Myocyte (in vitro differentiated cells): ENCODE measurements at regions not wholly inside any gene's neighbourhood (a gene's known extent, or its start where the extent isn't known, plus 50 kb on each side); places are given as distances from the start of the nearest gene placed in this dataset.
"Not testable (repeated sequence)": the region's sequence is repeated elsewhere in the genome, so short reads cannot be mapped to it uniquely, and the experiment has no call there.

ENCODE experiments used
- DNase-seq: peaks from one replicate; pipeline ENCODE4 v3.0.0-alpha.2; 2012; ENCODE audit warnings: low read depth

DNA sequence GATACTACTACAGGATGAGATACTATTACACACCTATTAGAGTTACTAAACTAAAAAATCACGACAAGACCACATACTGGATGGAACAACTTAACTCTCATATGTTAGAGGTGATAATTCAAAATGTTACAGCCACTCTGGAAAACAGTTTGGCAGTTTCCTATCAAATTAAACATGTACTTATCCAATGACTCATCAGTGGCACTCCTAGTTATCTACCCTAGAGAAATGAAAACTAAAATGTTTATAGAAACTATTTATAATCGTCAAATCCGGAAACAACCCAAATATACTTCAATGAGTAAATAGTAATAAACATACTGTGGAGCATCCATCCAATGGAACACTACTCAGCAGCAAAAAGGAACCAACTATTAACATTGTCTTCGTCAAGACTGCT is 137.0 kb upstream of the RBBP8 start:
- DNase-seq, result no peak

DNA sequence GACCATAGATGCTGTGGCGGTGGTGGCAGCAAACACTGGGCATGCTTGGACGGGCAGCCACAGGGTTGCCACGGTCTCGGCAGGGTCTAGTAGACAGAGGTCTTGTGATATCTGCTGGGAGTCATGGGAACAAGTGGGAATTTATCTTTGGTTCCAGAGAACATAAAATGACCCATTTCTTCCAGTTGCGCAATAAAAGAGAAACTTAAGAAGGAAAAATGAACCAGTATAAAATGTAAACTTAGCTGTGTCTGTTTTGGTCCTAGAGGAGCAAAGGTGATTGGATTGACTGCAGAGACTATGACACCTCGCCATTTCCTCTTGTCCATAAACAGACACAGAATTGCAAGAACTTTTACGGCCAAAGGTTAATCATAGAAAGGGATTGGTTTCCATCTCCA is 132.6 kb upstream of the RBBP8 start:
- no peak for DNase-seq

DNA sequence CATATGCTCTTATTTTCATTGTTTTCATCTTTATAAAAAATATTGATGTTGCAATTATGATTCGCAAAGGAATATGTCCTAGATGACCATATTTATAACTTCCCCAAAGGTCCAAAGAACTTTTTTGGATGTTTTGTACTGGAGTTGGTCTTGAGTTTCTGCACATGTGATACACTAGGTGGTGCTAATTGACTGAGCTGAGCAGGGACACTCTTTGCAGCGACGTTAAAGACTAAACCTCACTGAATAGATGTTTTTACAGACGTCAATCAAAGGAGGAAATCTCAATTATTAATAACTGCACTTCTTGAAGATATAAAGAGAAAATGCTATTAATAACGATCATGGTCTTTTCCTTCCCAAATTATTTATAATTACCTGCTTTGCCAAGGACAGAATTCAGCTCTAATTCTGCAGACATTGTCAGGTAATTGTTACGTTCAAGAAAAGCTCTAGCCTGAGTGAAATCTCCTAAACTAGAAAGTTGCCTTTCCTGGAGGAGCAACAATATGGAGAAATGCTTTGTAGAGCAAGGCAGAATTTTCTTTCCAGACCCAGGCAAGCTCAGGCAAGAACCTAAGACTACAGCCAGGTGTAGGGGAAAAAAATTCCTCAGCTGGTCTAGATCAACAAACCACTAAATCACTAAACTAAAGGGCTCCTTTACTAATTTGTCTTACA is 119.3 kb upstream of the RBBP8 start:
- DNase-seq, result peak; percentile 13

DNA sequence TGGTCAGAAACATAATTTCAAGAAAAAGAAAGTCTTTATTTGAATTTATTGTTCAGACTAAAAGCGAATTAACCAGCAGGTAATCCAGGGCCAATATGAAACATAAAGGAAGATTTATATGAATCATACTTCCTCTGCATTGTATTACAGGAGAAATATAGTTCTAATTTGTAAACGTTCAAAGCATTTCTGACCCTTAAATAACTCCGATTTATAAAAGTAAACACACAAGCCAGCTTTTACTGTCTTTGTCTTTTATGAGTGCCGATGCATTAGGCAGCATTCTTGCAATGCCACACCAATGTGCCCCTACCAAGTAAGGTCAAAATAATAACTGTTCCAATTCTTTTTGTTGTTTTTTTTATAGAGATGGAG is 118.8 kb upstream of the RBBP8 start:
- no peak for DNase-seq

DNA sequence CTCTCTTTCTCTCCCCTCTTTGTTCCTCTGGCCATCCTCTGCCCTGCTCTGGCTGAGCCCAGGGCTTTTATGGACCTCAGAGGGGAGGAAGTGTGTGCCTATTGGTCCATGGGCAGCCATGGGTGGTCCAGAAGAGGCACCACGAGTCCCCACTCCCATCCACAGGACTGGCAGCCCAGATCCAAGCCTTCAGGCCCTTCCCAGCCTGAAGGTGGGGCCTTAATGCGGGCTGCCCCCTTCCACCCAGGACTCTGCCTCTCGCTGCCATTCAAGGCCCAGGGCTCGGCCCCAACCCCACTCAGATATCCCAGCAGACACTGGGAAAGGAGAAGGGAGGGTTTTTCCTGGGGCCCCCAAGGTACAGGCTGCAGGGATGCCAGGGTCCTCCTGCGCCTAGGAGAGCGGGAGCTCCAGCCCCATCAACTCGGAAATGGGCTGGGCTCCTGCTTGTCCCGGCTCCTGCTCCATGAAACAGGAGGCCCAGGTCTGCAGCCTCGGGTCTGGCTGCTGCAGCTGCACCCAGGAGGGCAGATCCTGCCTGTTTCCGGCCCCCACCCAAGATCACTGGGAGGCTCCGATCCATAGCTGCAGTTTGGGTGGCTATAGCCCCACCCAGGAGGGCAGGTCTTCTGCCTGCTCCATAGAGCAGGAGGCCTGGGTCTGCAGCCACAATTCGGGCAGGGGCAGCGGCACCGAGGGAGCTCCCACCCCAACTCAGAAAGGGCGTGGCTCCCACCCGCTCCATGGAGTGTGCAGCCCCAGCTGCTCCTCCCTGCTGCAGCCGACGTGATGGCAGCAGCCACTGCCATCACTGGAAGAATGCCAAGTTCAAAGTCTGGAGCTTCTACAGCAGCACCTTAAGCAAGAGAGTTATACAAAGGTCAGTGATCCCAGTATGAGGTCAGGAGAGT is 116.6 kb upstream of the RBBP8 start:
- DNase-seq, result no peak

DNA sequence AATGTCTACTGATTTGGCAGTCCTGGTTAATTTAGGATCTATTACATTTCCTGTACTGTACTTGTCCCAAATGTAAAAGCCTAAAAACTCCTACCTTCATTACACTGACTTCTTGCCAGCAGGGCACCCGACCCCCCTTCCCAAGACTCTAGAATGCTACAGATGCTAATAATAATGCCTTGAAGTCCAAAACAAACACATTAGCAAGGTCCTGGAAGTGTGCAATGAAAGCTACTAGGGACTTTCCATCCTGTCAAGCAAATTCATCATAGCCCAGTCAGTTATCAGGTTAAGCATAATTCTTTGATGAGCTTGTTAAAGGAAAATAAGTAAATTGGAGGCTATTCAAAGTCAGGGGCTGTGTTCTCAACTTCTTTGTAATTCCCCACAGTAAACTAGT is 115.3 kb upstream of the RBBP8 start:
- DNase-seq, result no peak

DNA sequence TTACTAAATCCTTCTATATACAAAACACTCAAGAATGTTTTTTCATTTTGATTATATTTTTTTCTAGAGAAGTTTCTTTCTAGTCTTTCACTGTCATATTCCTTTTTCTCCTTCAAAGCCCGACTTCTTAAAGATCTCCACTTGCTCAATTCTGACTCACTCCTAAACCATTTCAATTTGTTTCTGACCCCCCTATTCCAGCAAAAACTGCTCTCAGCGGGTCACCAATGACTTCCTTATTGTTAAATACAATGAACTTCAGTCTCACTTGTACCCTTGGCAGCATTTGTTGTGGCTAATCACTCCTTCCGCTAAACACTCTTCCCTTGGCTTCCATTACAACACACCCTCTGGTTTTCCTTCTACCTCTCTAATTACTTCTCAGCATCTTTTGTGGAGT is 111.1 kb upstream of the RBBP8 start:
- no peak for DNase-seq

DNA sequence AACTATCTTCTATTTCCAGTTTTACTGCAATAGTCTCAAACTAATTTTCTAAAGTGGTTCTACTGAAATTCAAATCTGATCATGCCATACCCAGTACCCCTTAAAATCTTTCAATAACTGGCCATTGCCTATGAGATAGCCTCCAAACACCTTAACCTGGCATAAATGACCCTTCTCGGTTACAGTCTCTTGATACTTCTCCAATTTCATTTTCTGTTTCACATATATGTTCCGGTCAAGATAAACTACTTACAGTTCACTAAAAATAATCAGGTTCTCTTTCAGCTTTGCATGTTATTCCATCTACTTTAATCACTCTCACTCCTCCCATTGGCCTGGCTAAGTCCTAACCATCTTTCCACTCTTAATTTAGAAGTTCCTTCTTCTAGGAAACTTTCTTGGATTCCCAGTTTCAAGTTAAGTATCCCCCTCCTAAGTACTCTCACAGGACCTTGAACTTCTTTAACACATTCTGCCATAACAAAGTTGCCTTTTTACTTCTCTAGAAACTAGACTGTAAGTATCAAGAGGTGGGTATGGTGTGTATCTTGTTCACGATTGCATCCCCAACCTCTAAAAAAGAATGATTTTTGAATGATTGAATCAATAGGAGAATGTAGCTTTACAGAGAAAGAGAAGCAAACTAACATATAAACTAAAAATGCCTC is 110.2 kb upstream of the RBBP8 start:
- no peak for DNase-seq

DNA sequence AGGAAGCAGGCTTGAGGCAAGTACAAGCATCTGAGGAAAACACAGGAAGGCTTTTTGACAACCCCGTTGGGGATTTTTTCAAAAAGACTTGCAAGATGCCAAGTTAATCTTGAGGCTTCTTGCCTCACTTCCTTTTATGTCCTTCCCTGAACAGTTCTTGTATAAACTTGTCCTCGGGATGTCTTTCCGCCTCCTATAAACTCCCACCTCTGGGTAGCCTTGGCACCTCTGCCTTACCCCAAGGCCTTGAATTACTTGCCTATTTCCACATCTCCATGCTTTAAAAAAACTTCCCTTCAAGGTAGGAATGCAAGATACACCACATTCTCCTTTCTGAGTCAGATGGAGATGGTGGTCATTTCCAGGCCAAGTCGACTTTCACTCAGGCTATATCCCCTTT is 106.4 kb upstream of the RBBP8 start:
- no peak for DNase-seq

DNA sequence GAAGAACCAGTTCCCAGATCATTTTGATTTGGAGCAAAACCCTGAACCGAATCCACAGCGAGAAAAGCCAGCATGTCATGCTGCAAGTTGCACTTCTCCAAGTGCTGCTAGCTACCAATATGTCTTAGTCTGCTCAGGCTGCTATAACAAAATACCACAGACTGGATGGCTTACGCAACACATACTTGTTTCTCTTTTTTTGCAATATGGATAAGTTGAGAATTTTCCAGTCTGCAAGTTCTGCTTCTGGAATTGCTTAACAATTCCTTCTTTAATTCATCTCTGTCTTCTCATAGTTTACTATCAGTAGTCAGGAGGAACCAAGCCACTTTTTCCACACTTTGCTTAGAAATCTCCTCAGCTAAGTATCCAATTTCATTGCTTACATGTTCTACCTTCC is 105.9 kb upstream of the RBBP8 start:
- no peak for DNase-seq

DNA sequence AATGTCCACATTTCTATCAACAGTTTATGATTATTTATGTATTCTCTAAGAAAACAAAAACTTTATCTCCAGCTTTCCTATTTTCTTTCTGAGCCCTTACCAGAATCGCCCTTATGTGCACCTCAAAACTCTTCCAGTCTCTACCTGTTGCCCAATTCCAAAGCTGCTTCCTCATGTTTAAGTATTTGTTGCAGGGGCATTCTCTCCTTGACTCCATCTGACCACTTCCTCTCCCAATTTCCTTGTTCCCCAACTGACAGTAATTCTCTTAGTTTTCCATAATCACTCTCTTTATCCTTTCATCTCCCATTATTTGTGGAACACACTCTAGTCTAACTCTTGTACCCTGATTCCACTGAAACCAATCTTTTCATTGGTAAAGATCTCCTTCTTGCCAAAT is 105.4 kb upstream of the RBBP8 start:
- no peak for DNase-seq

DNA sequence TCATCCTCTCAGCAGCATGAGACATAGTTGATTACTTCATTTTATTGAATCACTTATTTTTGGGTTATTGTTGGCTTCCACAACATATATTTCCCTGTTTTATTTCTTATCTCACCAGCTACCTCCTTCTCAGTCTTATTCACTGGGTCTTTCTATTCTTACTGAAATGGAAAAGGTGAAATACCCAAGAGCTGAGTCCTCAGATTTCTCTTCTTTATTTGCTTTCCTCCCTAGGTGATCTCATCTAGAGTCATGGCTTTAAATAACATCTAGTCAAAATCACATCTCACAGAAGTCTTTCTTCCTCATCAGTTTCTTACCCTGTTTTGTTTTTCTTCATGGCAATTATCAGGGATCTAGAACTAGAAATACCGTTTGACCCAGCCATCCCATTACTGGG is 105.0 kb upstream of the RBBP8 start:
- no peak for DNase-seq

DNA sequence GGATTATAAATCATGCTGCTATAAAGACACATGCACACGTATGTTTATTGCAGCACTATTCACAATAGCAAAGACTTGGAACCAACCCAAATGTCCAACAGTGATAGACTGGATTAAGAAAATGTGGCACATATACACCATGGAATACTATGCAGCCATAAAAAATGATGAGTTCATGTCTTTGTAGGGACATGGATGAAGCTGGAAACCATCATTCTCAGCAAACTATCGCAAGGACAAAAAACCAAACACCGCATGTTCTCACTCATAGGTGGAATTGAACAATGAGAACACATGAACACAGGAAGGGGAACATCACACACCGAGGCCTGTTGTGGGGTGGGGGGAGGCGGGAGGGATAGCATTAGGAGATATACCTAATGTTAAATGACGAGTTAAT is 104.5 kb upstream of the RBBP8 start:
- DNase-seq, result not testable (repeated sequence)

DNA sequence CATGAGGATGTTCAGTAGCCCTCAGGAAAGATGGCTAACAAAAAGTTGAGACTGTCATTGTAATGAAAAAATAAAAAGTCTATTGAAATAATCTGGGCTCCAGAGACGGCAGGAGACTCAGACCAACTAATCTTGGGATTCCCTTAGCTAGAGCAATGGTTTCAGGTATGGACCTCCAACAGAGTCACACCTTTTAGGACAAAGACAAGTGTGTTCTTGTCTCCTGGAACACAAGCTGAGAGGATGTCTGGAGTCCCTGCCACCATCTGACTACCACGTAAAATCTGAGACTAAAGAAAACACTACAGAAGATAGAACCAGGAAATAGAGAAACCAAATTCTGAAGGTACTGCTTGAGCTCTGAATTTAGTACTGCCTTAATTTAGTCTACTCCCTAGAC is 103.3 kb upstream of the RBBP8 start:
- no peak for DNase-seq

DNA sequence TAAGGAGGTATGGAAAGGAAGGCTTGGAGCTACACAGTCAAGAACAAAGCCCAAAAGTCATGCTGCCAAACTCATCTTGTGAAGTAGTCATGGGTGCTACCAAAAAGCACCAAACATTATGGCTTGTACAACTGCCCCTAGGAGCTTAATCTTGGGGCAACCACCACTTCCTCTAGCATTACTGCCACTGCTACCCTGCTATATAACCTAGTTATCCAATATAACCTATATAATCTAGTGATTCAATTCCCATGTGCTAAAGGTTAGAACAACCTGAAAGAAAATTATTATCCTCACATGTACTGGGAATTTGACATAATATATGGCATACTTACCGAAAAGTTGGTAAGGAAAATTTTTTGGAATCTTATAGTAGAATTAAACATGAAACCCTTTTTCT is 102.6 kb upstream of the RBBP8 start:
- DNase-seq, result no peak

DNA sequence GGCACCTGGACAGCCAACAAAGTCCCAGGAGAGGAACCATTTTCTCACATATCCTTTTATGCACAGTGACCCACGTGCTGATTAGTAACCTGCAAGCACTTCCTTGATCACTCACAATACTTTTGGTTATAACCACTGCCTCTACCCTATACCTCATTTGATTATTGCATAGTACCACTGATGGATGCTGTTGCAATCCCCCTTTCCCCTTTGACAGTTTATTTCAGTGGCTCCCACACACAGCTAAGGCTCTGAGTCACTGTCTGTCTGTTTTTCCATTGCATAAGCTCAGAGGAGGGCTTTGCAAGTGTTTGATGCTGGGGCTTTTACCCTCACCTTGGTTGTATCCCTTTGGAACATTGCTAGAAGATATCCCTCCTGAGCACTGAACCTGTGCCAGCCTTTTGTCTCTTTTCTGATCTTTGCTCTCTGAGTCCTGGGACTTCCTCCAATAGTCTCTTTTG is 101.7 kb upstream of the RBBP8 start:
- no peak for DNase-seq

DNA sequence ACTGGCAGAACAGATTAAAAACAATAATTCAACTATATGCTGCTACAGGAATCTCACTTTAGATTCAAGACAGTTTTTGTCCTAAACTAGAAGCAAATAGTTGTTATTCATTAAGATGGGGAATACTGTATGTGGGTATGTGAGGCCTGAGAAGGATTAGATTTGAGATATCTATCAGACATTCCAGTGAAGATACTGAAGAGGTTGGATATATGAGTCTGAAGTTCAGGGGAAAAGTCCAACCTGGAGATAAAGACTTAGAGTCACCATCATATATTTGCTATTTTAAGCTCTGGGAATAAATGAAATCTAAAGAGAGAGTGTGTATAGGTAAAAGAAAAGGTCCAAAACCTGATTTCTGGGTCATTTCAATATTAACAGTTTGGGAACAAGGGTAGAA is 96.2 kb upstream of the RBBP8 start:
- no peak for DNase-seq

DNA sequence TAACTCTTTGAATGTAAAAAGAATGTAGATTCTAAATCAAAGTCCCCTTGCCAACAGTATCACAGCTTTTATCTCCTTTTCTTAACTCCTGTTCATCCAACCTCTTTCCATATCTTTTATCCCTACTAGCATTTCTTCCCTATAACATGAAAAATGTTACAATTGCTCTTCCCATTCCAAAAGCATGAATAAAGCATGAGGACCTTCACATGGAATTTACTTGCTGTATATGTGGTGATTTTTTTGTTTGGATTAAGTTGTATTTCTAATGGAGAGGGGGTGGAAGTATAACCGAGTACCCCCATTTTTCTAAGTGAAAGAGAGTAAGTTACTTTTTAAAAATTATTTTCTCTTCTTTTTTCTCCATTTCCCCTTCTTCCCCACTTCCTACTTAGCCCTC is 94.9 kb upstream of the RBBP8 start:
- no peak for DNase-seq

DNA sequence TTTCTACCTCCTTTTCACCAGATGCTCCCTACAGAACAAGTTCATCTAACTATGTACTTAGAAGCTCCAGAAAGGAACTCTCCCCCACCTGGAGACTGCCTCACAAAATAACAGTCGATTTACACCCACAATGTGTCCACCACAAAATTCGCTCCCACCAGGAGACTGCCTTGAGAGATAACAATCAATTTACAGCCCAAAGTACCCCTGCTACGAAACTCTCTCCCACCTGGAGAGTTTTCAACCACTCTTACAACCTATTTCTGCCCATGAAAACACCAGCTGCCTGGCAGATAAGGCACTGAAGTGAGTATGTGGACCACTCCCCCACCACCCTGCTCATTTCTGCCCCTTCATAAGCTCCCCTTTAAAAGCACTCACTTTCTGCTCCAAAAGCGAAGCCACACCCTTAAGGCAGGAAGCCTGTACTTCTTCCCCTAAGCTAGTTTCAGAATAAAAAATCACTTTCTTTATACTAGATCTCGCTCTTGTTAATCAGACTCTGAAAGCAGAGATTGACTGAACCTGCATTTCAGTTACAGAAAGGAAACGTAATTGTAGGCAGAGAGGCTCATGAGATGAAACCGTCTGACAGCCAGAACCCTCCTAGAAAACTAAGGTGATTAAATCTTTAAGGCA is 94.4 kb upstream of the RBBP8 start:
- DNase-seq, result no peak

DNA sequence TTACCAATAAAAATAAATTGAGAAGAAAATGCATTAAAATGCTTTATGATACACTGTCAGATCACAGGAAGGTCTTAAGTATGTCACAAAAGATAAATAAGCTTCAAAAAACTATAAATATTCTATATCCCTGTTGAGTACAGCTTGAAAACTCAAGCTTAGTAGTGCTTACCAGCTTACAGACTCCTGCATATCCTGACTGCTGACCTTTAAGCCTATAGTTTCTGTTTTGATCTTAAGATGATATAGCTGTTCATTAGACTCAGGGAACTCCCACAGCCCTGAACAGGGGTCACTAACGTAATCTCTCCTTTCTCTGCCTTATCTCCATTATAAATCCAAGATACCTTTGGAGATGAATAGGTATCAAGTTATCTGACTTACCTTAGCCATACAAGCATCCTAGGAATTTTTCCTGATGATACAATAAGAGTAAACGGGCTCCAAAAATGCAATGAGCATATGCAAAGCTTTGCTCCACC is 93.7 kb upstream of the RBBP8 start:
- DNase-seq, result no peak

DNA sequence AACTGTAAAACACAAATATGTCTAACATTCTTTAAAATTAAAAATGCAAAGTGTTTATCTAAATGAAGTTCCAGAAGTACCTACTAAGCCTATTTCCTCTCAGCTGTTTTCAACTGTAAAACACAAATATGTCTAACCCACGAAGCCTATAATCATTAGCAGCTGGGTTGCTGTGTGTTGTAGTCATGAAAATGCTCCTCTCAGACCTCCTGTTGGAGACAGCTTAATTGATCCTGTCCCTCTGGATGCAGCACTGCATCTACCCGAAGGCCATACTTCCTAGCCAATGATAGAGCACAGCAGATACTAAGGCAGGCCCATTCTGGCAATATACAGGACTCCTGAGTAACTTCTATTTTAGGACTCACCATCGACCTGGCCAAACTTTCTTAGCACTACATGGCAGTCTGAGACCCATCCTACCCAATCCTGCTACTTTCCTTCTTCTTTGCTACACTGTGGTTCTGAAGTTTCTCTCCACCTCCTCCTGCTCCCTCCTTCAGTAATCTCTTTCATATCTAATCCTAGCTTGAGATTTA is 92.5 kb upstream of the RBBP8 start:
- DNase-seq, result no peak
